GM23338 (cell line): ENCODE measurements at regions not wholly inside any gene's neighbourhood (a gene's known extent, or its start where the extent isn't known, plus 50 kb on each side); places are given as distances from the start of the nearest gene placed in this dataset.

Experiments used
- ATAC-seq: fragments of 200-7000 bp; cut with Tn5 transposase; 3 replicates; pipeline ENCODE4 v1.9.1; 2020
- DNase-seq: peaks from one replicate; pipeline ENCODE4 v3.0.0-alpha.2; 2015; ENCODE audit warnings: low spot score
- H2AFZ ChIP-seq: fragments of 200-600 bp; sonication (generic); 2 replicates; pipeline ENCODE4 v1.8.0; 2016; ENCODE audit warnings: antibody characterized with exemption, mild to moderate bottlenecking, moderate library complexity
- H3F3A ChIP-seq: fragments of 200-600 bp; sonication (generic); replicated peaks from 2 replicates; pipeline ENCODE4 v1.8.0; 2017; ENCODE audit warnings: antibody characterized with exemption, mixed run types, low read depth
- H3K27ac ChIP-seq: fragments of 200-600 bp; sonication (generic); 2 replicates; pipeline ENCODE4 v1.6.1; 2016; ENCODE audit warnings: low read depth
- H3K27me3 ChIP-seq: fragments of 200-600 bp; sonication (generic); 2 replicates; pipeline ENCODE4 v1.8.0; 2016; ENCODE audit warnings: mild to moderate bottlenecking, mixed run types, moderate library complexity; ENCODE audit not compliant: insufficient read depth
- H3K36me3 ChIP-seq: fragments of 200-600 bp; sonication (generic); 2 replicates; pipeline ENCODE4 v1.8.0; 2016; ENCODE audit warnings: mild to moderate bottlenecking; ENCODE audit not compliant: insufficient read depth
- H3K4me1 ChIP-seq: fragments of 200-600 bp; sonication (generic); 2 replicates; pipeline ENCODE4 v1.8.0; 2016; ENCODE audit warnings: mild to moderate bottlenecking, moderate library complexity; ENCODE audit not compliant: insufficient read depth
- H3K4me2 ChIP-seq: fragments of 200-600 bp; sonication (generic); 2 replicates; pipeline ENCODE4 v1.7.1; 2017; ENCODE audit warnings: mixed run types
- H3K4me3 ChIP-seq: fragments of 200-600 bp; sonication (generic); 2 replicates; pipeline ENCODE4 v1.6.1; 2016; ENCODE audit warnings: mixed run types
- H3K79me2 ChIP-seq: fragments of 200-600 bp; sonication (generic); replicated peaks from 2 replicates; pipeline ENCODE4 v1.8.0; 2017; ENCODE audit warnings: mild to moderate bottlenecking; ENCODE audit not compliant: insufficient read depth
- H3K9me2 ChIP-seq: fragments of 200-600 bp; sonication (generic); 2 replicates; pipeline ENCODE4 v1.8.0; 2017; ENCODE audit not compliant: insufficient read depth
- H4K20me1 ChIP-seq: fragments of 200-600 bp; sonication (generic); replicated peaks from 2 replicates; pipeline ENCODE4 v1.8.0; 2017; ENCODE audit warnings: mild to moderate bottlenecking; ENCODE audit not compliant: insufficient read depth
- H3K27ac Mint-ChIP-seq: 2 replicates; pipeline ENCODE4 v1.8.0; 2020; ENCODE audit warnings: inconsistent platforms, mild to moderate bottlenecking, moderate library complexity, mixed read lengths
- H3K27me3 Mint-ChIP-seq: 3 replicates; pipeline ENCODE4 v1.8.0; 2022; ENCODE audit warnings: low read depth, mild to moderate bottlenecking, moderate library complexity, mixed read lengths, inconsistent platforms; ENCODE audit not compliant: insufficient read depth, poor library complexity
- H3K36me3 Mint-ChIP-seq: 3 replicates; pipeline ENCODE4 v1.8.0; 2021; ENCODE audit warnings: low read depth, mild to moderate bottlenecking, inconsistent platforms, moderate library complexity, mixed read lengths
- H3K4me1 Mint-ChIP-seq: 3 replicates; pipeline ENCODE4 v1.8.0; 2020; ENCODE audit warnings: mild to moderate bottlenecking, inconsistent platforms, mixed read lengths
- H3K4me3 Mint-ChIP-seq: 3 replicates; pipeline ENCODE4 v1.8.0; 2021; ENCODE audit warnings: moderate library complexity, mild to moderate bottlenecking, inconsistent platforms, mixed read lengths
- H3K9me3 Mint-ChIP-seq: 3 replicates; pipeline ENCODE4 v1.8.0; 2020; ENCODE audit warnings: moderate library complexity, mild to moderate bottlenecking, inconsistent platforms, mixed read lengths
- CREB1 ChIP-seq: fragments of 250-450 bp; sonication (Bioruptor Pico); IDR thresholded peaks from 2 replicates; pipeline ENCODE4 v1.5.0; 2020; ENCODE audit warnings: low read depth, mild to moderate bottlenecking, moderate library complexity
- ETS1 ChIP-seq: IDR thresholded peaks from 2 replicates; pipeline ENCODE4 v1.6.1; 2016; ENCODE audit warnings: antibody characterized with exemption
- EZH2 ChIP-seq: fragments of 200-600 bp; sonication (generic); IDR thresholded peaks from one replicate; pipeline ENCODE4 v1.8.0; 2017; ENCODE audit warnings: antibody characterized with exemption, mild to moderate bottlenecking, low read depth; ENCODE audit not compliant: unreplicated experiment
- EZH2phosphoT487 ChIP-seq: fragments of 200-600 bp; sonication (generic); IDR thresholded peaks from one replicate; pipeline ENCODE4 v1.8.1; 2018; ENCODE audit warnings: antibody characterized with exemption; ENCODE audit not compliant: unreplicated experiment
- JUNB ChIP-seq: IDR thresholded peaks from one replicate; pipeline ENCODE4 v1.6.1; 2016; ENCODE audit warnings: antibody characterized with exemption; ENCODE audit not compliant: unreplicated experiment
- NANOG ChIP-seq: IDR thresholded peaks from 2 replicates; pipeline ENCODE4 v1.6.1; 2016; ENCODE audit warnings: antibody characterized with exemption, borderline replicate concordance
- POLR2AphosphoS5 ChIP-seq: IDR thresholded peaks from 2 replicates; pipeline ENCODE4 v1.6.1; 2016; ENCODE audit warnings: antibody characterized with exemption, low read depth
- STAT1 ChIP-seq: IDR thresholded peaks from one replicate; pipeline ENCODE4 v1.6.1; 2016; ENCODE audit warnings: antibody characterized with exemption; ENCODE audit not compliant: unreplicated experiment
- ZNF114 ChIP-seq: fragments of 250-450 bp; sonication (Bioruptor Pico); IDR thresholded peaks from 2 replicates; pipeline ENCODE4 v1.5.0; 2020; ENCODE audit warnings: mild to moderate bottlenecking, moderate library complexity
- ZNF331 ChIP-seq: fragments of 250-450 bp; sonication (Bioruptor Pico); IDR thresholded peaks from 2 replicates; pipeline ENCODE4 v1.5.0; 2020; ENCODE audit warnings: low read depth, mild to moderate bottlenecking, moderate library complexity
- TF ChIP-seq, protein P1 (sequence below): fragments of 250-450 bp; sonication (Bioruptor Pico); IDR thresholded peaks from 2 replicates; pipeline ENCODE4 v1.5.0; 2020; ENCODE audit warnings: mild to moderate bottlenecking, moderate library complexity
- TF ChIP-seq, protein P2 (sequence below), 2 experiments: fragments of 200-600 bp in 1 of 2; sonication (generic) in 1 of 2; conservative IDR thresholded peaks; 2 replicates each; pipeline versions ENCODE4 v1.5.1 to v1.6.1; 2016 to 2017; ENCODE audit warnings: antibody characterized with exemption in 2 of 2, low read depth in 2 of 2, mild to moderate bottlenecking in 2 of 2, moderate library complexity in 1 of 2
- TF ChIP-seq, protein P3 (sequence below): IDR thresholded peaks from one replicate; pipeline ENCODE4 v1.6.1; 2018; ENCODE audit warnings: antibody characterized with exemption; ENCODE audit not compliant: unreplicated experiment

DNA sequence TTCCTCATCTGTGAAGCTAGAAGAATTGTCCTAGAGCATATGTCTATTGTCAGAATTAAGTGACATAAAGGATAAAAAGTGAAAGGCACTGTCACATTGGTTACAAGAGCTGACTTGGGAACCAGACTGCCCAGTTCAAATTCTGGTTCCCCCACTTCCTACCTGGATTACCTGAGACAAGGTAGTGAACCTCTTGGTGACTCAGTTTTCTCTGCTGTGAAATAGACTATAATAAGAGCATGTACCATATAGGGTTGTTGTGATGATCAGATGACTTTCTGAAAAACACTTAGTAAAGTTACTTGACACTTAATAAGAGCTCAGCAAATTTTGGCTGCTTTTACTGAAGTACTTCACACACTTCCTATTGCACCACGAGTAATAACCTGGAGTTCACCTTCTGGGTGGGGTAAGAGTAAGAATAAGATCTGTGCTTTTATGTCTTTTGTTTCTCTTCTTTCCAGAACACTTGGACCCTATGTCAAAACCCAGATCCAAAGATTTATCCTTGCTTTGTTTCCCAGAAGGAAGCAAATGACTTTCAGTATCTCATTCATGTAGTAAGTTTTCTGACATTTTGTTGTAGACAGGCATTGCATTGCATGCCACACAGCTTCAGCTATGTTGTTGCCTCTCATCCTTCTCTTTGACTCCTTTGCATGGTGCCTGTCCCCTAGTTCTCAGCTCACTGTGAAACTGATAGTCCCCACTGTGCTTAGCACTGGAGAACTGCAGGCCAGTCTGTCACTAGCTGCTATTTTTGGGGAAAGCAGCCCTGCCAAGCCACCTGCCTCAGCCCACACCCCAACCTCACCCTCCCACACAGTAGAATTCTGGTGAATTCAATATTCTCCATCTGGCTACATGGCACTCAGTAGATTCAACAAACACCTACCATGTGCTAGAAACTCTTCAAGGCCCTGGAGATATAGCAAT is 121.8 kb upstream of the POU2AF2 start:
- no peaks in the 10 kb centered on the region for H3K79me2 ChIP-seq
- H4K20me1 ChIP-seq: no peaks in the 10 kb centered on the region
- ATAC-seq: no peak
- no peak overlapping the region for H3K4me2 ChIP-seq
- H3K36me3 ChIP-seq: no peaks in the 10 kb centered on the region
- H3K4me1 Mint-ChIP-seq: no peaks in the 10 kb centered on the region
- H3K27ac ChIP-seq: no peak overlapping the region
- no peak overlapping the region for H3K4me3 Mint-ChIP-seq
- H3K4me1 ChIP-seq: no peaks in the 10 kb centered on the region
- TF ChIP-seq ZNF331 (CRISPR knock-in tag) (no peak), POLR2AphosphoS5 (no peak), STAT1 (no peak), ZNF114 (CRISPR knock-in tag) (no peak), CREB1 (CRISPR knock-in tag) (no peak), NANOG (no peak), ETS1 (no peak), JUNB (no peak), EZH2phosphoT487 (no peak), EZH2 (no peak)
- TF ChIP-seq, protein P1, sequence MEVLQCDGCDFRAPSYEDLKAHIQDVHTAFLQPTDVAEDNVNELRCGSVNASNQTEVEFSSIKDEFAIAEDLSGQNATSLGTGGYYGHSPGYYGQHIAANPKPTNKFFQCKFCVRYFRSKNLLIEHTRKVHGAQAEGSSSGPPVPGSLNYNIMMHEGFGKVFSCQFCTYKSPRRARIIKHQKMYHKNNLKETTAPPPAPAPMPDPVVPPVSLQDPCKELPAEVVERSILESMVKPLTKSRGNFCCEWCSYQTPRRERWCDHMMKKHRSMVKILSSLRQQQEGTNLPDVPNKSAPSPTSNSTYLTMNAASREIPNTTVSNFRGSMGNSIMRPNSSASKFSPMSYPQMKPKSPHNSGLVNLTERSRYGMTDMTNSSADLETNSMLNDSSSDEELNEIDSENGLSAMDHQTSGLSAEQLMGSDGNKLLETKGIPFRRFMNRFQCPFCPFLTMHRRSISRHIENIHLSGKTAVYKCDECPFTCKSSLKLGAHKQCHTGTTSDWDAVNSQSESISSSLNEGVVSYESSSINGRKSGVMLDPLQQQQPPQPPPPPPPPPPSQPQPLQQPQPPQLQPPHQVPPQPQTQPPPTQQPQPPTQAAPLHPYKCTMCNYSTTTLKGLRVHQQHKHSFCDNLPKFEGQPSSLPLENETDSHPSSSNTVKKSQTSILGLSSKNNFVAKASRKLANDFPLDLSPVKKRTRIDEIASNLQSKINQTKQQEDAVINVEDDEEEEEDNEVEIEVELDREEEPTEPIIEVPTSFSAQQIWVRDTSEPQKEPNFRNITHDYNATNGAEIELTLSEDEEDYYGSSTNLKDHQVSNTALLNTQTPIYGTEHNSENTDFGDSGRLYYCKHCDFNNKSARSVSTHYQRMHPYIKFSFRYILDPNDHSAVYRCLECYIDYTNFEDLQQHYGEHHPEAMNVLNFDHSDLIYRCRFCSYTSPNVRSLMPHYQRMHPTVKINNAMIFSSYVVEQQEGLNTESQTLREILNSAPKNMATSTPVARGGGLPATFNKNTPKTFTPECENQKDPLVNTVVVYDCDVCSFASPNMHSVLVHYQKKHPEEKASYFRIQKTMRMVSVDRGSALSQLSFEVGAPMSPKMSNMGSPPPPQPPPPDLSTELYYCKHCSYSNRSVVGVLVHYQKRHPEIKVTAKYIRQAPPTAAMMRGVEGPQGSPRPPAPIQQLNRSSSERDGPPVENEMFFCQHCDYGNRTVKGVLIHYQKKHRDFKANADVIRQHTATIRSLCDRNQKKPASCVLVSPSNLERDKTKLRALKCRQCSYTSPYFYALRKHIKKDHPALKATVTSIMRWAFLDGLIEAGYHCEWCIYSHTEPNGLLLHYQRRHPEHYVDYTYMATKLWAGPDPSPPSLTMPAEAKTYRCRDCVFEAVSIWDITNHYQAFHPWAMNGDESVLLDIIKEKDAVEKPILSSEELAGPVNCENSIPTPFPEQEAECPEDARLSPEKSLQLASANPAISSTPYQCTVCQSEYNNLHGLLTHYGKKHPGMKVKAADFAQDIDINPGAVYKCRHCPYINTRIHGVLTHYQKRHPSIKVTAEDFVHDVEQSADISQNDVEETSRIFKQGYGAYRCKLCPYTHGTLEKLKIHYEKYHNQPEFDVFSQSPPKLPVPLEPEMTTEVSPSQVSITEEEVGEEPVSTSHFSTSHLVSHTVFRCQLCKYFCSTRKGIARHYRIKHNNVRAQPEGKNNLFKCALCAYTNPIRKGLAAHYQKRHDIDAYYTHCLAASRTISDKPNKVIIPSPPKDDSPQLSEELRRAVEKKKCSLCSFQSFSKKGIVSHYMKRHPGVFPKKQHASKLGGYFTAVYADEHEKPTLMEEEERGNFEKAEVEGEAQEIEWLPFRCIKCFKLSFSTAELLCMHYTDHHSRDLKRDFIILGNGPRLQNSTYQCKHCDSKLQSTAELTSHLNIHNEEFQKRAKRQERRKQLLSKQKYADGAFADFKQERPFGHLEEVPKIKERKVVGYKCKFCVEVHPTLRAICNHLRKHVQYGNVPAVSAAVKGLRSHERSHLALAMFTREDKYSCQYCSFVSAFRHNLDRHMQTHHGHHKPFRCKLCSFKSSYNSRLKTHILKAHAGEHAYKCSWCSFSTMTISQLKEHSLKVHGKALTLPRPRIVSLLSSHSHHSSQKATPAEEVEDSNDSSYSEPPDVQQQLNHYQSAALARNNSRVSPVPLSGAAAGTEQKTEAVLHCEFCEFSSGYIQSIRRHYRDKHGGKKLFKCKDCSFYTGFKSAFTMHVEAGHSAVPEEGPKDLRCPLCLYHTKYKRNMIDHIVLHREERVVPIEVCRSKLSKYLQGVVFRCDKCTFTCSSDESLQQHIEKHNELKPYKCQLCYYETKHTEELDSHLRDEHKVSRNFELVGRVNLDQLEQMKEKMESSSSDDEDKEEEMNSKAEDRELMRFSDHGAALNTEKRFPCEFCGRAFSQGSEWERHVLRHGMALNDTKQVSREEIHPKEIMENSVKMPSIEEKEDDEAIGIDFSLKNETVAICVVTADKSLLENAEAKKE (CRISPR knock-in tag): no peak
- TF ChIP-seq, protein P2, sequence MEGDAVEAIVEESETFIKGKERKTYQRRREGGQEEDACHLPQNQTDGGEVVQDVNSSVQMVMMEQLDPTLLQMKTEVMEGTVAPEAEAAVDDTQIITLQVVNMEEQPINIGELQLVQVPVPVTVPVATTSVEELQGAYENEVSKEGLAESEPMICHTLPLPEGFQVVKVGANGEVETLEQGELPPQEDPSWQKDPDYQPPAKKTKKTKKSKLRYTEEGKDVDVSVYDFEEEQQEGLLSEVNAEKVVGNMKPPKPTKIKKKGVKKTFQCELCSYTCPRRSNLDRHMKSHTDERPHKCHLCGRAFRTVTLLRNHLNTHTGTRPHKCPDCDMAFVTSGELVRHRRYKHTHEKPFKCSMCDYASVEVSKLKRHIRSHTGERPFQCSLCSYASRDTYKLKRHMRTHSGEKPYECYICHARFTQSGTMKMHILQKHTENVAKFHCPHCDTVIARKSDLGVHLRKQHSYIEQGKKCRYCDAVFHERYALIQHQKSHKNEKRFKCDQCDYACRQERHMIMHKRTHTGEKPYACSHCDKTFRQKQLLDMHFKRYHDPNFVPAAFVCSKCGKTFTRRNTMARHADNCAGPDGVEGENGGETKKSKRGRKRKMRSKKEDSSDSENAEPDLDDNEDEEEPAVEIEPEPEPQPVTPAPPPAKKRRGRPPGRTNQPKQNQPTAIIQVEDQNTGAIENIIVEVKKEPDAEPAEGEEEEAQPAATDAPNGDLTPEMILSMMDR (conservative IDR thresholded peaks at IDR 0.05; ENCODE audit: low read depth in 2 of 2): no peak
- TF ChIP-seq, protein P3, sequence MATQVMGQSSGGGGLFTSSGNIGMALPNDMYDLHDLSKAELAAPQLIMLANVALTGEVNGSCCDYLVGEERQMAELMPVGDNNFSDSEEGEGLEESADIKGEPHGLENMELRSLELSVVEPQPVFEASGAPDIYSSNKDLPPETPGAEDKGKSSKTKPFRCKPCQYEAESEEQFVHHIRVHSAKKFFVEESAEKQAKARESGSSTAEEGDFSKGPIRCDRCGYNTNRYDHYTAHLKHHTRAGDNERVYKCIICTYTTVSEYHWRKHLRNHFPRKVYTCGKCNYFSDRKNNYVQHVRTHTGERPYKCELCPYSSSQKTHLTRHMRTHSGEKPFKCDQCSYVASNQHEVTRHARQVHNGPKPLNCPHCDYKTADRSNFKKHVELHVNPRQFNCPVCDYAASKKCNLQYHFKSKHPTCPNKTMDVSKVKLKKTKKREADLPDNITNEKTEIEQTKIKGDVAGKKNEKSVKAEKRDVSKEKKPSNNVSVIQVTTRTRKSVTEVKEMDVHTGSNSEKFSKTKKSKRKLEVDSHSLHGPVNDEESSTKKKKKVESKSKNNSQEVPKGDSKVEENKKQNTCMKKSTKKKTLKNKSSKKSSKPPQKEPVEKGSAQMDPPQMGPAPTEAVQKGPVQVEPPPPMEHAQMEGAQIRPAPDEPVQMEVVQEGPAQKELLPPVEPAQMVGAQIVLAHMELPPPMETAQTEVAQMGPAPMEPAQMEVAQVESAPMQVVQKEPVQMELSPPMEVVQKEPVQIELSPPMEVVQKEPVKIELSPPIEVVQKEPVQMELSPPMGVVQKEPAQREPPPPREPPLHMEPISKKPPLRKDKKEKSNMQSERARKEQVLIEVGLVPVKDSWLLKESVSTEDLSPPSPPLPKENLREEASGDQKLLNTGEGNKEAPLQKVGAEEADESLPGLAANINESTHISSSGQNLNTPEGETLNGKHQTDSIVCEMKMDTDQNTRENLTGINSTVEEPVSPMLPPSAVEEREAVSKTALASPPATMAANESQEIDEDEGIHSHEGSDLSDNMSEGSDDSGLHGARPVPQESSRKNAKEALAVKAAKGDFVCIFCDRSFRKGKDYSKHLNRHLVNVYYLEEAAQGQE: no peak
- H3K9me3 Mint-ChIP-seq: no peaks in the 10 kb centered on the region
- H3F3A ChIP-seq: no peaks in the 10 kb centered on the region
- no peak overlapping the region for H2AFZ ChIP-seq
- no peaks in the 10 kb centered on the region for H3K9me2 ChIP-seq
- H3K27me3 Mint-ChIP-seq: no peaks in the 10 kb centered on the region
- no peak for DNase-seq
- no peak overlapping the region for H3K27ac Mint-ChIP-seq
- no peaks in the 10 kb centered on the region for H3K36me3 Mint-ChIP-seq
- no peak overlapping the region for H3K4me3 ChIP-seq
- no peaks in the 10 kb centered on the region for H3K27me3 ChIP-seq
